ENCODE measurements at regions not wholly inside any gene's neighbourhood (a gene's known extent, or its start where the extent isn't known, plus 50 kb on each side); places are given as distances from the start of the nearest gene placed in this dataset.

- BruUV-seq (replicated peaks), result no TSS peak
- Histone ChIP-seq H3K4me1 (no peaks in the 10 kb centered on the region), H3K9me3 (no peaks in the 10 kb centered on the region; the same call in 1 of the 2 replicates), H3K27me3 (replicated peaks; ENCODE audit: control insufficient read depth, insufficient read depth, low read length) (no peaks in the 10 kb centered on the region), H3K4me3 (ENCODE audit: low read depth, low read length) (no peak overlapping the region), H3K36me3 (ENCODE audit: control insufficient read depth, insufficient read depth, low read length) (no peaks in the 10 kb centered on the region)
- Mint-ChIP-seq H3K27ac (ENCODE audit: unreplicated experiment) (no peak overlapping the region), H3K4me3 (ENCODE audit: unreplicated experiment) (no peak overlapping the region), H3K36me3 (ENCODE audit: insufficient read depth, unreplicated experiment) (no peaks in the 10 kb centered on the region), H3K4me1 (ENCODE audit: low read depth, unreplicated experiment) (no peaks in the 10 kb centered on the region), H3K27me3 (ENCODE audit: insufficient read depth, unreplicated experiment) (peaks cover 5% of the 10 kb centered on the region), H3K9me3 (ENCODE audit: unreplicated experiment) (no peaks in the 10 kb centered on the region)
- ChIA-PET CTCF (no interaction called here), POLR2A (no interaction called here)
- intact Hi-C loops (cut with micrococcal nuclease; ENCODE audit: unreplicated experiment), result no loop called here
- TF ChIP-seq CTCF (IDR thresholded peaks at IDR 0.05; ENCODE audit: insufficient read depth in 1 of 2, low read depth in 1 of 2, low read length in 1 of 2, severe bottlenecking in 1 of 2, unreplicated experiment in 1 of 2), result no peak
- DNase-seq, result no peak
Measured at GRCh38 chr9:117979914-117980313, 275.7 kb downstream of the TLR4 start.

- no peak for TF ChIP-seq CTCF (IDR thresholded peaks at IDR 0.05; ENCODE audit: insufficient read depth in 1 of 2, low read depth in 1 of 2, low read length in 1 of 2, severe bottlenecking in 1 of 2, unreplicated experiment in 1 of 2)
- CTCF ChIA-PET, result no interaction called here
- no peaks in the 10 kb centered on the region for H3K9me3 Mint-ChIP-seq (ENCODE audit: unreplicated experiment)
Measured at GRCh38 chr9:117987945-117988344, 283.7 kb downstream of the TLR4 start.

GRCh38 chr9:117992006-117992405 is 287.8 kb downstream of the TLR4 start:
- Histone ChIP-seq H3K4me3 (ENCODE audit: low read depth, low read length) (no peak overlapping the region), H3K27me3 (replicated peaks; ENCODE audit: control insufficient read depth, insufficient read depth, low read length) (no peaks in the 10 kb centered on the region), H3K9me3 (no peaks in the 10 kb centered on the region), H3K4me1 (no peaks in the 10 kb centered on the region), H3K36me3 (ENCODE audit: control insufficient read depth, insufficient read depth, low read length) (no peaks in the 10 kb centered on the region)
- Mint-ChIP-seq H3K27me3 (ENCODE audit: insufficient read depth, unreplicated experiment) (peaks cover 2% of the 10 kb centered on the region), H3K9me3 (ENCODE audit: unreplicated experiment) (no peaks in the 10 kb centered on the region), H3K4me3 (ENCODE audit: unreplicated experiment) (no peak overlapping the region), H3K36me3 (ENCODE audit: insufficient read depth, unreplicated experiment) (no peaks in the 10 kb centered on the region), H3K27ac (ENCODE audit: unreplicated experiment) (no peak overlapping the region), H3K4me1 (ENCODE audit: low read depth, unreplicated experiment) (no peaks in the 10 kb centered on the region)
- no peak for TF ChIP-seq CTCF (IDR thresholded peaks at IDR 0.05; ENCODE audit: insufficient read depth in 1 of 2, low read depth in 1 of 2, low read length in 1 of 2, severe bottlenecking in 1 of 2, unreplicated experiment in 1 of 2)
- DNase-seq, result no peak
- intact Hi-C loops (cut with micrococcal nuclease; ENCODE audit: unreplicated experiment), result no loop called here
- BruUV-seq (replicated peaks), result no TSS peak
- CTCF ChIA-PET, result no interaction called here
- POLR2A ChIA-PET, result no interaction called here

More at GRCh38 chr9:117987945-117988344, 283.7 kb downstream of the TLR4 start:
- no peaks in the 10 kb centered on the region for H3K9me3 ChIP-seq
- intact Hi-C loops (cut with micrococcal nuclease; ENCODE audit: unreplicated experiment), result no loop called here
- no peaks in the 10 kb centered on the region for H3K4me1 Mint-ChIP-seq (ENCODE audit: low read depth, unreplicated experiment)
- no peak overlapping the region for H3K27ac Mint-ChIP-seq (ENCODE audit: unreplicated experiment)
- H3K27me3 Mint-ChIP-seq (ENCODE audit: insufficient read depth, unreplicated experiment), result peaks cover 2% of the 10 kb centered on the region
- H3K27me3 ChIP-seq (replicated peaks; ENCODE audit: control insufficient read depth, insufficient read depth, low read length), result no peaks in the 10 kb centered on the region
- no peaks in the 10 kb centered on the region for H3K4me1 ChIP-seq
- POLR2A ChIA-PET, result no interaction called here
- DNase-seq, result no peak
- no peaks in the 10 kb centered on the region for H3K36me3 ChIP-seq (ENCODE audit: control insufficient read depth, insufficient read depth, low read length)
- no peaks in the 10 kb centered on the region for H3K36me3 Mint-ChIP-seq (ENCODE audit: insufficient read depth, unreplicated experiment)
- H3K4me3 ChIP-seq (ENCODE audit: low read depth, low read length), result no peak overlapping the region
- no TSS peak for BruUV-seq (replicated peaks)
- H3K4me3 Mint-ChIP-seq (ENCODE audit: unreplicated experiment), result no peak overlapping the region

Data from Caco-2 (cell line).